ENCODE measurements at regions not wholly inside any gene's neighbourhood (a gene's known extent, or its start where the extent isn't known, plus 50 kb on each side); places are given as distances from the start of the nearest gene placed in this dataset.

DNA sequence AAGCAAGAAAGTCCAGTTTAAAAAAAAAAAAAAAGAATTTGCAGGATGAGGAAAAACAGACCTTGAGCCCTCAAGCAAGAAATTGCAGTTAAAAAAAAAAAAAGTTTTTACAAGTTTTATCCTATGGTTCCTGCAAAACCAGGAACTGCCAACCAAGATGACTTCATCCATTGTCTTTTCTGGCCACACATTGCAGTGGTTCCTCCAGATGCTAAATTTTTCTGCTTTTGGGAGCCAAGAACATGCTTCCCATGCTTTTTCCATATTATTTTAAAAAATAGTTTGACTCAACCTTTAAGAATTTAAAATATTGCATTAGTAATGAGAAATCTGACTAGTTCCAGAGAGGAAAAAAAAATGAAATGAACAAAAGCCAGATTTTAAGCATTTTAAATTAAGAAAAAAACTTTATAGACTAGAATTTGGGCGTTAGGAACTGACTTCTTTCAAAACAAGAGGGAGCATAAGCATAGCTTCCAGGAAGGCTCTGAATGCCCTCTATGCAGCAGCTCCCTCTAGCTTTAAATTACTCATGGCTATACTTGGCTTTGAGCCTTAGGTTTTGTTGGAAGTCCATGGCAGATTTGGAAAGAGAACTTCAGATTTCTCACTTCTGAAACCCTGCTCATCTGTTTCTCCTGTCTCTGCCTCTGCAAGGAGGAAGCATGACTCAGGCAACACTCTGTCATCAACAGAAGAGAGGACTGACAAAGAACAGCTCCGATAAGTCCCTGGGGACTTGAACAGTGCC, 124.5 kb downstream of the GPR65 start:
- H3K4me3 ChIP-seq (ENCODE audit: low read depth in 2 of 2, low read length in 2 of 2) = no peak overlapping the region
- ATAC-seq (no peak), DNase-seq (ENCODE audit: low read depth, low spot score) (no peak)
- intact Hi-C loops (cut with micrococcal nuclease; ENCODE audit: unreplicated experiment) (no loop called here), in situ Hi-C loops (cut with HindIII; ENCODE audit: low pct_unique_long_range_greater_than_20kb, low sequenced_read_pairs) (no loop called here)
- H3K4me1 ChIP-seq (ENCODE audit: control insufficient read depth, insufficient read depth, low read length) = no peaks in the 10 kb centered on the region
- H3K9me3 ChIP-seq (ENCODE audit: control insufficient read depth, insufficient read depth, low read depth, low read length) = no peaks in the 10 kb centered on the region
- BruUV-seq (replicated peaks) = no TSS peak
- ChIA-PET POLR2A (no interaction called here), CTCF (no interaction called here)
- no peaks in the 10 kb centered on the region for H3K36me3 ChIP-seq (ENCODE audit: control insufficient read depth, insufficient read depth, low read length)
- TF ChIP-seq SIN3A (IDR thresholded peaks at IDR 0.05; ENCODE audit: borderline replicate concordance, insufficient read depth, low read depth, low read length) = no peak
- TF ChIP-seq TCF7L2 (IDR thresholded peaks at IDR 0.05; ENCODE audit: low read depth, low read length) = no peak
- TF ChIP-seq, protein P1, sequence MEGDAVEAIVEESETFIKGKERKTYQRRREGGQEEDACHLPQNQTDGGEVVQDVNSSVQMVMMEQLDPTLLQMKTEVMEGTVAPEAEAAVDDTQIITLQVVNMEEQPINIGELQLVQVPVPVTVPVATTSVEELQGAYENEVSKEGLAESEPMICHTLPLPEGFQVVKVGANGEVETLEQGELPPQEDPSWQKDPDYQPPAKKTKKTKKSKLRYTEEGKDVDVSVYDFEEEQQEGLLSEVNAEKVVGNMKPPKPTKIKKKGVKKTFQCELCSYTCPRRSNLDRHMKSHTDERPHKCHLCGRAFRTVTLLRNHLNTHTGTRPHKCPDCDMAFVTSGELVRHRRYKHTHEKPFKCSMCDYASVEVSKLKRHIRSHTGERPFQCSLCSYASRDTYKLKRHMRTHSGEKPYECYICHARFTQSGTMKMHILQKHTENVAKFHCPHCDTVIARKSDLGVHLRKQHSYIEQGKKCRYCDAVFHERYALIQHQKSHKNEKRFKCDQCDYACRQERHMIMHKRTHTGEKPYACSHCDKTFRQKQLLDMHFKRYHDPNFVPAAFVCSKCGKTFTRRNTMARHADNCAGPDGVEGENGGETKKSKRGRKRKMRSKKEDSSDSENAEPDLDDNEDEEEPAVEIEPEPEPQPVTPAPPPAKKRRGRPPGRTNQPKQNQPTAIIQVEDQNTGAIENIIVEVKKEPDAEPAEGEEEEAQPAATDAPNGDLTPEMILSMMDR (IDR thresholded peaks at IDR 0.05) = no peak
- TF ChIP-seq, protein P2, sequence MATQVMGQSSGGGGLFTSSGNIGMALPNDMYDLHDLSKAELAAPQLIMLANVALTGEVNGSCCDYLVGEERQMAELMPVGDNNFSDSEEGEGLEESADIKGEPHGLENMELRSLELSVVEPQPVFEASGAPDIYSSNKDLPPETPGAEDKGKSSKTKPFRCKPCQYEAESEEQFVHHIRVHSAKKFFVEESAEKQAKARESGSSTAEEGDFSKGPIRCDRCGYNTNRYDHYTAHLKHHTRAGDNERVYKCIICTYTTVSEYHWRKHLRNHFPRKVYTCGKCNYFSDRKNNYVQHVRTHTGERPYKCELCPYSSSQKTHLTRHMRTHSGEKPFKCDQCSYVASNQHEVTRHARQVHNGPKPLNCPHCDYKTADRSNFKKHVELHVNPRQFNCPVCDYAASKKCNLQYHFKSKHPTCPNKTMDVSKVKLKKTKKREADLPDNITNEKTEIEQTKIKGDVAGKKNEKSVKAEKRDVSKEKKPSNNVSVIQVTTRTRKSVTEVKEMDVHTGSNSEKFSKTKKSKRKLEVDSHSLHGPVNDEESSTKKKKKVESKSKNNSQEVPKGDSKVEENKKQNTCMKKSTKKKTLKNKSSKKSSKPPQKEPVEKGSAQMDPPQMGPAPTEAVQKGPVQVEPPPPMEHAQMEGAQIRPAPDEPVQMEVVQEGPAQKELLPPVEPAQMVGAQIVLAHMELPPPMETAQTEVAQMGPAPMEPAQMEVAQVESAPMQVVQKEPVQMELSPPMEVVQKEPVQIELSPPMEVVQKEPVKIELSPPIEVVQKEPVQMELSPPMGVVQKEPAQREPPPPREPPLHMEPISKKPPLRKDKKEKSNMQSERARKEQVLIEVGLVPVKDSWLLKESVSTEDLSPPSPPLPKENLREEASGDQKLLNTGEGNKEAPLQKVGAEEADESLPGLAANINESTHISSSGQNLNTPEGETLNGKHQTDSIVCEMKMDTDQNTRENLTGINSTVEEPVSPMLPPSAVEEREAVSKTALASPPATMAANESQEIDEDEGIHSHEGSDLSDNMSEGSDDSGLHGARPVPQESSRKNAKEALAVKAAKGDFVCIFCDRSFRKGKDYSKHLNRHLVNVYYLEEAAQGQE (IDR thresholded peaks at IDR 0.05; ENCODE audit: insufficient read depth in 1 of 2, low read depth in 2 of 2, low read length in 1 of 2) = no peak
- TF ChIP-seq POLR2AphosphoS5 (IDR thresholded peaks at IDR 0.05; ENCODE audit: low read depth, low read length) = no peak
- H3K27ac ChIP-seq (ENCODE audit: low read length) = no peak overlapping the region
- H3K27me3 ChIP-seq (ENCODE audit: control insufficient read depth, insufficient read depth, low read length) = no peaks in the 10 kb centered on the region

DNA sequence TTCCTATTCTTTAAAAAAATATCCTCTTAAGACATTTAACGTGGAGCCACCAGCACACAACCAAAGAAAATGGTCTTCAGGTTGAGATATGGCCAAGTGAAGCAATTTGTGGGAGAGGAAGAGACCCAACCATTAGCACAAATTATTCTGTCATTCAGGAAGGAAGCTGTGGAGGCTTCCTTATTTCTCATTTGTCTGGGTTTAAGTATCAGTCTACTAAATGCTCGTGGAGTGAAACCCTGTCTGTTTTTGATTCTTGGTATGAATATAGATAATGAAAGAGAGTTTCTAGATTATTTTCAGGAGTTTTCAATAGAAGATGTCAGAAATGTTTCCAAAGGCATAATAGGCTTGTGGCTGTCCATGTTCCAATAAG, 125.1 kb downstream of the GPR65 start:
- Histone ChIP-seq H3K4me3 (ENCODE audit: low read depth in 2 of 2, low read length in 2 of 2) (no peak overlapping the region), H3K27ac (ENCODE audit: low read length) (no peak overlapping the region), H3K27me3 (ENCODE audit: control insufficient read depth, insufficient read depth, low read length) (no peaks in the 10 kb centered on the region), H3K9me3 (ENCODE audit: control insufficient read depth, insufficient read depth, low read depth, low read length) (no peaks in the 10 kb centered on the region), H3K36me3 (ENCODE audit: control insufficient read depth, insufficient read depth, low read length) (no peaks in the 10 kb centered on the region), H3K4me1 (ENCODE audit: control insufficient read depth, insufficient read depth, low read length) (no peaks in the 10 kb centered on the region)
- no peak for ATAC-seq
- no peak for DNase-seq (ENCODE audit: low read depth, low spot score)
- TF ChIP-seq TCF7L2 (IDR thresholded peaks at IDR 0.05; ENCODE audit: low read depth, low read length) = no peak
- TF ChIP-seq SIN3A (IDR thresholded peaks at IDR 0.05; ENCODE audit: borderline replicate concordance, insufficient read depth, low read depth, low read length) = no peak
- TF ChIP-seq, protein P2 (IDR thresholded peaks at IDR 0.05; ENCODE audit: insufficient read depth in 1 of 2, low read depth in 2 of 2, low read length in 1 of 2) = no peak
- TF ChIP-seq POLR2AphosphoS5 (IDR thresholded peaks at IDR 0.05; ENCODE audit: low read depth, low read length) = no peak
- TF ChIP-seq, protein P1 (IDR thresholded peaks at IDR 0.05) = no peak
- in situ Hi-C loops (cut with HindIII; ENCODE audit: low pct_unique_long_range_greater_than_20kb, low sequenced_read_pairs) = no loop called here
- intact Hi-C loops (cut with micrococcal nuclease; ENCODE audit: unreplicated experiment) = no loop called here
- no TSS peak for BruUV-seq (replicated peaks)
- CTCF ChIA-PET = no interaction called here
- POLR2A ChIA-PET = no interaction called here
